ENCODE measurements at regions not wholly inside any gene's neighbourhood (a gene's known extent, or its start where the extent isn't known, plus 50 kb on each side); places are given as distances from the start of the nearest gene placed in this dataset.
"Not testable (repeated sequence)": the region's sequence is repeated elsewhere in the genome, so short reads cannot be mapped to it uniquely, and the experiment has no call there.

GRCh38 chr17:21564262-21564661 lies 128.1 kb upstream of the KCNJ18 start:
- TF ChIP-seq, protein P1, sequence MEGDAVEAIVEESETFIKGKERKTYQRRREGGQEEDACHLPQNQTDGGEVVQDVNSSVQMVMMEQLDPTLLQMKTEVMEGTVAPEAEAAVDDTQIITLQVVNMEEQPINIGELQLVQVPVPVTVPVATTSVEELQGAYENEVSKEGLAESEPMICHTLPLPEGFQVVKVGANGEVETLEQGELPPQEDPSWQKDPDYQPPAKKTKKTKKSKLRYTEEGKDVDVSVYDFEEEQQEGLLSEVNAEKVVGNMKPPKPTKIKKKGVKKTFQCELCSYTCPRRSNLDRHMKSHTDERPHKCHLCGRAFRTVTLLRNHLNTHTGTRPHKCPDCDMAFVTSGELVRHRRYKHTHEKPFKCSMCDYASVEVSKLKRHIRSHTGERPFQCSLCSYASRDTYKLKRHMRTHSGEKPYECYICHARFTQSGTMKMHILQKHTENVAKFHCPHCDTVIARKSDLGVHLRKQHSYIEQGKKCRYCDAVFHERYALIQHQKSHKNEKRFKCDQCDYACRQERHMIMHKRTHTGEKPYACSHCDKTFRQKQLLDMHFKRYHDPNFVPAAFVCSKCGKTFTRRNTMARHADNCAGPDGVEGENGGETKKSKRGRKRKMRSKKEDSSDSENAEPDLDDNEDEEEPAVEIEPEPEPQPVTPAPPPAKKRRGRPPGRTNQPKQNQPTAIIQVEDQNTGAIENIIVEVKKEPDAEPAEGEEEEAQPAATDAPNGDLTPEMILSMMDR (IDR thresholded peaks at IDR 0.05; ENCODE audit: insufficient read depth, low read depth, low read length, missing control alignments): no peak
- H3K4me3 ChIP-seq (ENCODE audit: low read depth, low read length): no peak overlapping the region
- no peak for DNase-seq (ENCODE audit: low read depth)

DNA sequence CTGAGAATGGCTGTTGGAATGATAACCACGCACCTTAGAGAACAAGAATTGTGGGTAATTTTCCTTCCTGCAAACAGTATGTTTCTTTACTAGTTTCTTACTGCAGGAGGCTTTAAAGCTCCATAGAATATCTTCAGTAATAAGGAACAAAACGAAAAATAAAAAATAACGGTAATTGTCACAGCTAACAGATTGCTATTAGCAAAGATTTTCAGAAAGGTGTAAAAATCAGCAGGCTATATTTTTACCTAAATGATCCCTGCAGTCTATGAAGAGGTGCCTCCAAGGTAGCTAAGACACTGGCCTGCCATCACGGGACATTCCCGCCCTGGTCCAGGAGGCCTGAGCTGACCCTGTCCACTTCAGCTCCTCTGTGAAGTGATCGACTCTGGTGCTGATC lies 127.6 kb upstream of the KCNJ18 start:
- DNase-seq (ENCODE audit: low read depth); H3K4me3 ChIP-seq (ENCODE audit: low read depth, low read length): not testable (repeated sequence)

- not testable (repeated sequence) for DNase-seq (ENCODE audit: low read depth); H3K4me3 ChIP-seq (ENCODE audit: low read depth, low read length)
Measured at GRCh38 chr17:21570427-21570826, 121.9 kb upstream of the KCNJ18 start.

DNA sequence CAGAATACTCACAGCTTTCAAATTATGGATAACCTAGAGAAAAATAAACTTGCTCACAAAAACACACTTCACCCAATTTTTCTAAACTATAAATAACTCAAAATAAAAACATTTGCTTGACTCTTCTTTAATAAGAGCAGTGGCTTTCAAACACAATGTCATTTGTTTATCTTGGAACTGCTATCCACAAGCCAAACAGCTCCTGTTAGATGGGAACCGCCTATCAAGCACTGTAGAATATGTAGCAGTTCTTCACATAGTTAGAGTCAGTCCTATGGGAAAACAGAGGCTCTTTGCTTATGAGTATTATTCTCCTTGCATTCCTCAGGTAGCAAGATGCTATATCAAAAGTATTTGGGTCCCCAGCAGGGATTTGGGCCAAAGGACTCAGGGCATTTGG lies 120.2 kb upstream of the KCNJ18 start:
- H3K4me3 ChIP-seq (ENCODE audit: low read depth, low read length); DNase-seq (ENCODE audit: low read depth): not testable (repeated sequence)

DNA sequence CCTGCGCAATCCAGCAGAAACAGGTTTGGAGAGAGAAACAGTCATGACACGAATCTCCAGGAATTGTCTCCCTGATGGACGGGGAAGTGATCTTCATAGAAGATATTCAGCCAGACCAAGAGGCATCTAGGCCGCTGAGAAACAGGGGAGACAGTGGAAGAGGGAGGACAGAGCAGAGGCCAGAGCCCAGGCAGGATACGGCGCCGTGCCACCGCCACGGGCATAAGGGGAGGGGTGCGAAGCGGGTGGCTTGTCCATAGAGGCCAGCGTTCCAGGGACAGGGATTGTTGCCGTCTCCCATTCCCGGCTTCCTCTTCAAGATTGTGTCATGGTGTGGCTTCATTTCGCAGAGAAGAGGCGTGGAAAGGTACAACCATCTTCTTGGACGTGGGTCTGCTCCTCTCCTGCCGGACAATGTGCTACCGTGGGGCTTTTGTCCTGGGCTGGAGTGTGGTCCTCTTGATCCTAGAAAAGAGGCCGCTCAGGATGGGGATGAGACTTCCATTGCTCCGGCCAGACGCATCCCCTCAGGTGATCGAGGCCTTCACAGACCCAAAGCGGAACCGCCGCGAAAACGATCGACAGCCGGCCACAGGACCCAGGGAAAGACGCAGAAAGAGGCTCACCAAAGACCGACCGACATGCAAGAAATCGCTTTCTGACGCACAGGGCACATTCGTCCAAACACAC lies 118.9 kb upstream of the KCNJ18 start:
- not testable (repeated sequence) for H3K4me3 ChIP-seq (ENCODE audit: low read depth, low read length); DNase-seq (ENCODE audit: low read depth)

DNA sequence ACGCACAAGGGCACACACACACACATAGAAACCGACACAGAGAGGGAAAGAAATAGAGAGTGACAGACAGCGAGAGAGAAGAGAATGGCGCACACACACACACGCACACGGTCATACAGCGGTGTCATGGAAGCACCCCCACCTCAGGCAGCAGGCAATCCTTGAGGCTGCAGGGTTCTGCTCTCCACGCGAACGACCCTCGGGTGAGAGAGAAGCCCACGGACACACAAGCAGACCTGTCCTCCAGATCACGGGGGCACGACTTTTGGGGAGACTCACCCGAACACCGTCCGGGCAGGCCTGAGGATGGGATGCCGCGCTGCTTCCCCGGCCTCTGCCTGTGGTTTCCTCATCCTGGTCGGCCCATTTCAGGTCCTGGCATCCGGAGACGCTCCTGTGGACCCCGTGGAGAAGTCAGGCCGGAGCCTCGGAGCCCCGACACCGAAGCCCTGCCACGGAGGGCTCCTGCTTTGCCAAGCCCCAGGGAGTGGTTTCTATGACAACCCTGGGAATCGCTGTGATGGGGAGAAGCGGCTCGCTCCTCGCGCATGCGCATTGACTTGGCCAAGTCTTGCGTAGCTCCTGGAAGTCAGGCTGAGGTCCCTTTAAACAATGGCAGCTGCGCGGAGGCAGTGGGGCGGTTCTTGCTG lies 118.2 kb upstream of the KCNJ18 start:
- H3K4me3 ChIP-seq (ENCODE audit: low read depth, low read length): no peak overlapping the region
- no peak for DNase-seq (ENCODE audit: low read depth)
- TF ChIP-seq, protein P1 (IDR thresholded peaks at IDR 0.05; ENCODE audit: insufficient read depth, low read depth, low read length, missing control alignments): no peak

- not testable (repeated sequence) for DNase-seq (ENCODE audit: low read depth); H3K4me3 ChIP-seq (ENCODE audit: low read depth, low read length)
Measured at GRCh38 chr17:21574611-21575255, 117.6 kb upstream of the KCNJ18 start.

- DNase-seq (ENCODE audit: low read depth); H3K4me3 ChIP-seq (ENCODE audit: low read depth, low read length): not testable (repeated sequence)
Measured at GRCh38 chr17:21578783-21579182, 113.5 kb upstream of the KCNJ18 start.

DNA sequence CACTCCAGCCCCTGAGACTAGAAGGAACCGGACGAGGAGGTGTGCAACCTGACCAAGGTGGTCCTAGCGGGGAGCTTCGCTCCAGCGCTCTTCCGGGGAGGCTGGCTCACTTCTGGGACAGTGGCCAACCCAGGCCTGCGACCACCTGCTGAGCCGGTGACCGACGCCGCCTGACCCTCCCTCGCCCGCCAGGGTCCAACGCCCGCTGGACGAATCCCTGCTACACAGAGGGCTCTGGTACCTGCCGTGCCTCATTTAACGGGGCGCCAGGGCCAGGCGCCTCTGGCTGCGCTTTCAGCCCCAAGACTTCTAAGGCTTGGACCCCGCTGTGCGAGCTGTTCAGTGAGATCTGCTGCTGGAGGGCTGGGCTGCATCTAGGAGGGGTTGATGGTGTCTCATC lies 99.5 kb upstream of the KCNJ18 start:
- TF ChIP-seq, protein P1 (IDR thresholded peaks at IDR 0.05; ENCODE audit: insufficient read depth, low read depth, low read length, missing control alignments): no peak
- DNase-seq (ENCODE audit: low read depth): no peak
- no peak overlapping the region for H3K4me3 ChIP-seq (ENCODE audit: low read depth, low read length)

DNA sequence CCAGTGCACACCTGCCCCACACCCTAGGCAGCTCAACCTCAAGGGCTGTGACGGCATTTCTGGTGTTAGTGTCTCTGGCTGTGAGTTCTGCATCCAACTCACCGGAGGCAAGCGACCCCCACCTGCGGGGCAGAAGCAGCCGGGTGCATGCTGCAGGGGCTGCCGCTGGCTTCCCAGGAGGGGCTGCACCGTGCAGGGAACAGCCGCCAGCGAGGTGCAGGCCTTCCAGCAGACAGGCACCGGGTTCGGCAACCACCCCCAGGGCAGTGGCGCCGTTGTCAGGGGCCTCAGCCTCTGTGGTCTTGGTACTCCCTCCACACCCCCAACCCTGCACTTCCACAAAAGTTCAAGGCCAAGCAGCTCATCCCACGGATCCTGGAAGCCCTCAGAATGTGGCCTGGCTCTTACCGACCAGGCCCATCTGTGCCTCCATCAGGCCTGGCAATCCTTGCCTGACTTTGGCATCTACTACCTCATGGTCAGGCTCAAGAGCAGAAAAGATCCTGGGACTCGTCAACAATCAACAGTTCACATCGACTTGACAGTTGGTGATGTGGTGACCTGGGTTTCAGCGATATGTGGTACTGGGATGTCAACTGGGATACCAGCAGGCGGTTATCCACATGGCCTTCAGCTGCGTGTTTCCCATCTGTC lies 98.7 kb upstream of the KCNJ18 start:
- not testable (repeated sequence) for DNase-seq (ENCODE audit: low read depth); H3K4me3 ChIP-seq (ENCODE audit: low read depth, low read length)

Measured in GM12865 (cell line).